Natural killer cell treated with Interleukin-12 subunit alpha and Interleukin-12 subunit beta and Interleukin-15 and Interleukin-18, amount 100 ng/mL, for 72 hours (primary cell): ENCODE measurements at regions not wholly inside any gene's neighbourhood (a gene's known extent, or its start where the extent isn't known, plus 50 kb on each side); places are given as distances from the start of the nearest gene placed in this dataset.

Experiments
- ATAC-seq, 2 donors: fragments of 150-1000 bp; cut with Tn5 transposase in 1 of 2; sonication (Bioruptor Pico), chemical (Tn5 transposase) in 1 of 2; 2 replicates each; pipeline ENCODE4 v1.10.0; 2021
- DNase-seq: peaks from one replicate; pipeline ENCODE4 v3.0.0; 2022; ENCODE audit warnings: low spot score
- H3K27ac Mint-ChIP-seq, 2 donors: 1 replicate in 1 of 2; 2 replicates in 1 of 2; pipeline ENCODE4 v1.8.0; 2022; ENCODE audit warnings: mixed read lengths in 2 of 2, mild to moderate bottlenecking in 1 of 2, moderate library complexity in 1 of 2
- H3K27me3 Mint-ChIP-seq, 2 donors: 1 replicate in 1 of 2; 2 replicates in 1 of 2; pipeline ENCODE4 v1.8.0; 2022; ENCODE audit warnings: mixed read lengths in 2 of 2
- H3K36me3 Mint-ChIP-seq: one replicate; pipeline ENCODE4 v1.8.0; 2022; ENCODE audit warnings: mixed read lengths
- H3K4me1 Mint-ChIP-seq, 2 donors: 1 replicate in 1 of 2; 2 replicates in 1 of 2; pipeline ENCODE4 v1.8.0; 2022; ENCODE audit warnings: low read depth in 2 of 2, mixed read lengths in 2 of 2, mild to moderate bottlenecking in 1 of 2
- H3K4me3 Mint-ChIP-seq: one replicate; pipeline ENCODE4 v1.8.0; 2022; ENCODE audit warnings: mixed read lengths
- H3K9me3 Mint-ChIP-seq: 2 replicates; pipeline ENCODE4 v1.8.0; 2022; ENCODE audit warnings: mixed read lengths

DNA sequence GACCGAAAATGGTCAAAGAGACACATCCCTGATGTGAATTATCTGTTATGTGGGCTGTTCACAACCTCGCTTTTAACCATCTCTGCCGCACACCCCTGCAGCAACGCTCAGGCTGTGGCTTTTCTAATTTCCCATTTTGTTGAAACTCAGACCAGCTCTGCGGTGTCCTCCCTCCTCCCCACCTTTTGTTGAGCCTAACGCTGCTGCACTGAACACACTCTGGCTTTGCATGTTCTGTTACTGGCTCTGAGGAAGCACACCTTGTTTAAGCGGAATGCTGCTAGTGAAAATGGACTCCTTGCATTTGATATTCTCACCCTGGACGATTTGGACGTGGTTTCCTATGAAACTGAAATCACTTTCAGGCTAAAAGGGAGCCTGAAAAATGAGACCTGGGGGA is 198.5 kb upstream of the MTNR1B start:
- Mint-ChIP-seq H3K27ac (no peak overlapping the region), H3K36me3 (no peaks in the 10 kb centered on the region), H3K4me3 (no peak overlapping the region), H3K9me3 (peaks cover 8% of the 10 kb centered on the region), H3K4me1 (peaks cover 0 to 8% of the 10 kb centered on the region in 2 donors), H3K27me3 (peaks cover 0 to 9% of the 10 kb centered on the region in 2 donors)
- ATAC-seq: no peak
- DNase-seq: no peak

DNA sequence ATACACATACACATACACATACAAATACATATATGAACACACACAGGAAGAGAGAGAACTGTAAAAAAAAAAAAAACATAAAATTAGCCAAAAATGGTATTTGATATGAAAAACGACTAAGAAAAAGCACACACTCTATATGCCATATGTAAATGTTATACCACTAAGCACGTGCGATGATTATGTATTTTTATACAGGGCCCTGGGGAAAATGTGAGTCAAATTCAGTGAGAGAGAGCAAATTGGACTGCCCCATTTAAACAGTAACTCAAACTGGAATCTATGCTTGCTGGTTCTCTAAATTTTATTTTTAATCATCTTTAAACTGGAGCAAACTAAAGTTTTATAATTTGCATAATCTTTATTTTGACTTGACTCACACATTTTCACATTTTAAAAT is 197.8 kb upstream of the MTNR1B start:
- DNase-seq (no peak), ATAC-seq (no peak)
- Mint-ChIP-seq H3K36me3 (no peaks in the 10 kb centered on the region), H3K4me1 (peaks cover 0 to 6% of the 10 kb centered on the region in 2 donors), H3K27me3 (peaks cover 0 to 9% of the 10 kb centered on the region in 2 donors), H3K4me3 (no peak overlapping the region), H3K9me3 (peaks cover 8% of the 10 kb centered on the region), H3K27ac (no peak overlapping the region)

DNA sequence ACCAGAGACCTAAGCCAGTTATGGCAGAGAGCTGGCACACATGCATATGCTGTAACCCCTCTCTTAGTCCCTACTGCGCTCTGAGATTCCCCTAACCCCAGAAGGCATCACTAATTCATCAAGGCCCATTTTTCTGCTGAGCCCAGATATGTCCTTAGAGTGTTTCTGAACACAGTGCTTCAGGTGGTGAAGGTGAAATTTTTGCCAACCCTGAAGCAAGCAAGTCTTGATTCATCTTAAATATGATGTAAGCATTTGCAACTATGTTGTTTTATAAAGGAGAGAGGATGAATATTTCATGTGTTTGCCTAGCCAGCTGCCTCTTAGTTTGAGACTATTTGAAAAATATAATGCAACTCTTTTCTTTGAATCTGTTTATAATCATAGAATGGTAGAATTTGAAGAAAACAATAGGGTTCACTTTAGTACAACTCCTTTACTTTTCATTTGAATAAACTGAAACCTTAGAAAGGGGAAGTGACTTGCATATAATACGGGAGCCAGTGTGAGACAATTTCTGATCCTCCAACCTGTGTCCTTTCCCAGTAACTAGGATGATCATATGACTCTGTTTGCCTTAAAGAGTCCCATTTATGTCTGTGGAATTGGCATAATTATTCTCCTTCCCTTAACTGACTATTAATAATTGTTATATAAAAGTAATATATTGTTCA is 194.3 kb upstream of the MTNR1B start:
- Mint-ChIP-seq H3K27ac (no peak overlapping the region), H3K9me3 (peaks cover 2% of the 10 kb centered on the region), H3K27me3 (peaks cover 0 to 3% of the 10 kb centered on the region in 2 donors), H3K36me3 (no peaks in the 10 kb centered on the region), H3K4me1 (no peaks in the 10 kb centered on the region), H3K4me3 (no peak overlapping the region)
- ATAC-seq: no peak
- DNase-seq: no peak

GRCh38 chr11:92776676-92777075 is 192.8 kb upstream of the MTNR1B start:
- Mint-ChIP-seq H3K4me1 (no peaks in the 10 kb centered on the region), H3K27ac (no peak overlapping the region), H3K9me3 (peaks cover 2% of the 10 kb centered on the region), H3K27me3 (no peaks in the 10 kb centered on the region), H3K4me3 (no peak overlapping the region), H3K36me3 (no peaks in the 10 kb centered on the region)
- DNase-seq (no peak), ATAC-seq (no peak)

GRCh38 chr11:92779746-92780145 is 189.7 kb upstream of the MTNR1B start:
- Mint-ChIP-seq H3K9me3 (no peaks in the 10 kb centered on the region), H3K4me3 (no peak overlapping the region), H3K4me1 (no peaks in the 10 kb centered on the region), H3K36me3 (no peaks in the 10 kb centered on the region), H3K27ac (no peak overlapping the region), H3K27me3 (no peaks in the 10 kb centered on the region)
- DNase-seq (no peak), ATAC-seq (no peak)

- ATAC-seq: no peak
Measured at GRCh38 chr11:92781151-92781550, 188.3 kb upstream of the MTNR1B start.

DNA sequence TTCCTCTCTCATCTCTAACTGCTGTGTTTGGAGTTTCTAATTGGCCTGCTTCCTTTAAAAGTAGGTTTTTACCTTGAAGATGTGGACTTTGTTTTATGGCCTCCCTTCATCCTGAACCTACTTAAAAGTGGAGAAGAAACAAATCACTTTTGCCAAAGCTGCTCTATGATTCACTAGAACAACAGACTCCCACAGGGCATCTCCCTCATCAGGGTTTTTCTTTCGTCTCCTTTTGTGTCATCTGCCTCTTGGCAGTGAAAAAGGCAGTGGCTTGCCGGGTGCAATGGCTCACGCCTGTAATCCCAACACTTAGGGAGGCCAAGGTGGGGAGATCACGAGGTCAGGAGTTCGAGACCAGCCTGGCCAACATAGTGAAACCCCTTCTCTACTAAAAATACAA is 186.6 kb upstream of the MTNR1B start:
- H3K36me3 Mint-ChIP-seq: no peaks in the 10 kb centered on the region
- no peak for DNase-seq

More at GRCh38 chr11:92781151-92781550, 188.3 kb upstream of the MTNR1B start:
- H3K4me1 Mint-ChIP-seq: no peaks in the 10 kb centered on the region
- H3K9me3 Mint-ChIP-seq: no peaks in the 10 kb centered on the region
- H3K27ac Mint-ChIP-seq: no peak overlapping the region
- no peak overlapping the region for H3K4me3 Mint-ChIP-seq
- no peaks in the 10 kb centered on the region for H3K36me3 Mint-ChIP-seq
- no peaks in the 10 kb centered on the region for H3K27me3 Mint-ChIP-seq
- DNase-seq: no peak

GRCh38 chr11:92784331-92784730 is 185.1 kb upstream of the MTNR1B start:
- Mint-ChIP-seq H3K36me3 (no peaks in the 10 kb centered on the region), H3K4me3 (no peak overlapping the region), H3K4me1 (no peaks in the 10 kb centered on the region), H3K9me3 (no peaks in the 10 kb centered on the region), H3K27me3 (no peaks in the 10 kb centered on the region), H3K27ac (no peak overlapping the region)
- ATAC-seq: no peak
- DNase-seq: no peak

More for the DNA sequence above, 186.6 kb upstream of the MTNR1B start:
- H3K27ac Mint-ChIP-seq: no peak overlapping the region
- H3K4me3 Mint-ChIP-seq: no peak overlapping the region
- no peak for ATAC-seq
- H3K9me3 Mint-ChIP-seq: no peaks in the 10 kb centered on the region
- no peaks in the 10 kb centered on the region for H3K4me1 Mint-ChIP-seq
- no peaks in the 10 kb centered on the region for H3K27me3 Mint-ChIP-seq

- peaks cover 3% of the 10 kb centered on the region for H3K9me3 Mint-ChIP-seq
- ATAC-seq (no peak), DNase-seq (no peak)
Measured at GRCh38 chr11:92787638-92788037, 181.8 kb upstream of the MTNR1B start.

GRCh38 chr11:92789761-92790160 is 179.7 kb upstream of the MTNR1B start:
- DNase-seq (no peak), ATAC-seq (no peak)
- H3K36me3 Mint-ChIP-seq: no peaks in the 10 kb centered on the region
- H3K9me3 Mint-ChIP-seq: peaks cover 3% of the 10 kb centered on the region
- H3K4me3 Mint-ChIP-seq: no peak overlapping the region
- H3K27me3 Mint-ChIP-seq: no peaks in the 10 kb centered on the region
- H3K27ac Mint-ChIP-seq: no peak overlapping the region
- H3K4me1 Mint-ChIP-seq: no peaks in the 10 kb centered on the region

More at GRCh38 chr11:92787638-92788037, 181.8 kb upstream of the MTNR1B start:
- Mint-ChIP-seq H3K27ac (no peak overlapping the region), H3K36me3 (no peaks in the 10 kb centered on the region), H3K4me1 (no peaks in the 10 kb centered on the region), H3K4me3 (no peak overlapping the region), H3K27me3 (no peaks in the 10 kb centered on the region)

DNA sequence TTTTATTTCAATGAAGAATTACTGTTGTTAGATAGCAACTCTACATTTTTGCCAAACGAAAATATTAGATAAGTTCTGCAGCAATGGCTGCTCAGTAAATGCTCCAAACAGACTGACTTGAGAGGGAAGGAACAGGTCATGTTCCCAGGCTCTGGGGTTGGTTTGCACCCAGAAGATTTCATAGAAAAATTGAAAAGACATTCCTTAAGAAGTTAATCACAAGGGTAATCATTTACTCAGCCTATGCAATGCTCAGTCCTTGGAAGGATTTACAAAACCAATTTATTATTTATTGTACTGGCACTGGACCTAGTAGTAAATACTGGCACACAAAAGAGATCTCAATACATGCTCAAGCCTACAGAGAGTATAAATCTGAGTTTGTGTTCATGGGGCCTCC is 179.1 kb upstream of the MTNR1B start:
- peaks cover 5% of the 10 kb centered on the region for H3K9me3 Mint-ChIP-seq
- H3K4me3 Mint-ChIP-seq: no peak overlapping the region
- H3K36me3 Mint-ChIP-seq: no peaks in the 10 kb centered on the region
- DNase-seq (no peak), ATAC-seq (no peak)
- H3K27me3 Mint-ChIP-seq: no peaks in the 10 kb centered on the region
- no peak overlapping the region for H3K27ac Mint-ChIP-seq
- no peaks in the 10 kb centered on the region for H3K4me1 Mint-ChIP-seq

DNA sequence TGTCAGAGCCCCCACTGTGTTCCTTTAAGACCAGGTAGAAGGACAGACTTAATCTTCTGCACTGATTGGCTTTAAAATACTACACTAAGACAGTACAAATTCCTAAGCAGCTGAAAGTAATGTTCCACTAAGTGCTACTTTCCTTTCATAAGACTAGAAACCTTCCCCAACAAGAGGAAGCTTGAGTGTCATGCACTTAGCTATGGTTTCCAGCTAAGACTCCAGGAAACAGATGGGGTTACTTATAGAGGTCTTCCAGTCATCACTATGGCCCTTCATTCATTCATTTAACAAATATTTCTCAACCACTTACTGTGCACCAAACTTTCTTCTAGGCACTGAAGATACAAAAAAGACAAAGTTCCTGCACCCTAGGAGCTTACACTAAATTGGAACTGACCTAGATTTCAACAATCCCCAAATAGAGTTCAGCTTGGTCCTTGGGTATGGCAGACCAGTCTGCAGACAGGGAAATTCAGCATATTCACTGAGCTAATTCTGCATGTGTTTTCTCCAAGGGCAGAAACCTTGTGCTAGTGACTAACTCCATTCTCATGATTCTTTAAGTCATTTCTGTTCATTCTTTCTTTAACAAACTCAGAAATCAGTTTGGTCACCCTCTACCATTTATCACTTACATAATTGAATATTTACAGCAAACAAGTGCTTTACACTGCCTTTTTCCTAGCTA is 178.4 kb upstream of the MTNR1B start:
- Mint-ChIP-seq H3K9me3 (peaks cover 5% of the 10 kb centered on the region), H3K27ac (no peak overlapping the region), H3K27me3 (no peaks in the 10 kb centered on the region), H3K4me3 (no peak overlapping the region), H3K36me3 (no peaks in the 10 kb centered on the region), H3K4me1 (no peaks in the 10 kb centered on the region)
- DNase-seq (no peak), ATAC-seq (no peak)

- Mint-ChIP-seq H3K4me1 (no peaks in the 10 kb centered on the region), H3K27ac (no peak overlapping the region), H3K9me3 (peaks cover 8% of the 10 kb centered on the region), H3K4me3 (no peak overlapping the region), H3K36me3 (no peaks in the 10 kb centered on the region), H3K27me3 (no peaks in the 10 kb centered on the region)
- ATAC-seq: no peak
- no peak for DNase-seq
Measured at GRCh38 chr11:92791886-92792285, 177.6 kb upstream of the MTNR1B start.

GRCh38 chr11:92793189-92793588 is 176.3 kb upstream of the MTNR1B start:
- H3K27ac Mint-ChIP-seq: no peak overlapping the region
- no peak for DNase-seq
- ATAC-seq: no peak
- peaks cover 16% of the 10 kb centered on the region for H3K9me3 Mint-ChIP-seq
- no peaks in the 10 kb centered on the region for H3K36me3 Mint-ChIP-seq
- H3K27me3 Mint-ChIP-seq: no peaks in the 10 kb centered on the region
- no peak overlapping the region for H3K4me3 Mint-ChIP-seq
- no peaks in the 10 kb centered on the region for H3K4me1 Mint-ChIP-seq
